NCI-H2227 (cell line): ENCODE measurements at regions not wholly inside any gene's neighbourhood (a gene's known extent, or its start where the extent isn't known, plus 50 kb on each side); places are given as distances from the start of the nearest gene placed in this dataset.
A peak's percentile ranks its signal among the peaks of the same experiment; 100 is the strongest.
"Not testable (repeated sequence)": the region's sequence is repeated elsewhere in the genome, so short reads cannot be mapped to it uniquely, and the experiment has no call there.

Experiments used
- DNase-seq: peaks from one replicate; lab custom pipeline; 2025; ENCODE audit not compliant: unreplicated experiment; lab: John Stamatoyannopoulos, UW

DNA sequence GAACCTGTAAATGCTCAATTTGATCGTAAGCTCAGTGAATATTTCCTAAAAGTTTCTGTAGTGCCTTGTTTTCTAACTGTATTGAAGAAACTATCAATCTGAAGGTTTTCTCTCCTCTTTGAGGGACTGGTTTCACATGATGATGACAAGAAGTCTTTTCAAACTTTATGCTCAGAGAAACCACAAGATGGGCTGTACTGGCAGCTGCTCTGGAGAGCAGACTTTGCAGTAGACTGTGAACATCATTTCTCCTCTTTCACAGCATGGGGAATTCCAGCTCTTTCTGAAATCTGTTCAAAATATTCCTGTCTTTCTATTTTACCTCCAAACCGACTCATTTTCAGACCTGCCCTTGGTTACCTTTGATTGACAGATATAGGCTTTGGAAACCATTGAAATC lies 194.4 kb downstream of the IZUMO3 start:
- DNase-seq = no peak

DNA sequence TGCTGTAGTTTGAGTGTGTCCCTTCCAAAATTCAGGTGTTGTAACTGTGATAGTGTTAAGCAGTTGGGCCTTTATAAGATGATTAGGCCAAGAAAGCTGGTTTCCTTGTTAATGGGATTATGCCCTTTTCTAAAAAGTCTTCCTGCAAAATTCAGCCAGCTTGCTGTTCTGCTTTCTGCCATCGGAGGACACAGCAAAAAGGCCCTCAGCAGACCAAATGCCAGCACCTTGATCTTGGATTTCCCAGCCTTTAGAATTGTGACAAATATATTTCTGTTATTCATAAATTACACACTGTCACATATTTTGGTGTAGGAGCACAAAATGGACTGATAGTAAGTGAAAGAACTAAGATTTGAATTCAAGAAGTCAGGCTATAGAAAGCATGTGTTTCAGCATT lies 203.2 kb downstream of the IZUMO3 start:
- DNase-seq = no peak

DNA sequence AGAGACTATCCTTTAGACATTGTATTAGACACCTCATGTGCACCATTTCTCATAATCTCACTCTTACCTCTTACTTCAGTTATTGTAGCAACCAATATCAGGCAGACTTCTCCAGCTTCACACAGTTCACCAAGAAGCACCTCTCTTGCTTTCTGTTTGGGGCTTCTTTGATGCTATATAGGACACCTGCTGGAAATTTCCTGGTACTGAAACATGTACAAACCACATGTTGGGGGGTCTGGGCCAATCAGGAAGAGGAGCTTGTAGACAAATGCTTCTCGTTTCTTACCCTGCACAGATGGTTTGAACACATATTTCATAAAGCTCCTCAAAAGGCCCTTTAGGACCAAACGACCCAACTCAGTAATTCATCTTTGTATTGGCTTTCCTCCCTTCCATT lies 212.1 kb downstream of the IZUMO3 start:
- no peak for DNase-seq

DNA sequence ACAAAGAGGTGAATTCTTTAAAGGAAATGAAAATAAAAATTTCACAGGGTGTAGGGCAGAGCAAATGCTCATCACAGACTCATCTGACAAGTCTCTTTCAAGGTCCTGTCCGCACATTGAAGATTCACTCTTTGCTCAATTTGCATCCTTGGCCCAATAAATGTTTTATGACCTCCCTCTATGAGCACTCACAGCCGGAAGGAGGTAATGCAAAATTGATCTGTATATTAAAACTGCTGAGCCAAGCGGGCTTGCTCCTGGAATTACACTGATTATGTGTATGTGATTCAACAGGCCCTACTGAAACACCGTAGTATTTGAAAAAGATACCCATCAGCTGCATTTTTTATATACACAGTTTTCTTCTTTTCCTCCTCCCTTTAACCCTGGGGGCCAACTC lies 246.8 kb downstream of the IZUMO3 start:
- no peak for DNase-seq

DNA sequence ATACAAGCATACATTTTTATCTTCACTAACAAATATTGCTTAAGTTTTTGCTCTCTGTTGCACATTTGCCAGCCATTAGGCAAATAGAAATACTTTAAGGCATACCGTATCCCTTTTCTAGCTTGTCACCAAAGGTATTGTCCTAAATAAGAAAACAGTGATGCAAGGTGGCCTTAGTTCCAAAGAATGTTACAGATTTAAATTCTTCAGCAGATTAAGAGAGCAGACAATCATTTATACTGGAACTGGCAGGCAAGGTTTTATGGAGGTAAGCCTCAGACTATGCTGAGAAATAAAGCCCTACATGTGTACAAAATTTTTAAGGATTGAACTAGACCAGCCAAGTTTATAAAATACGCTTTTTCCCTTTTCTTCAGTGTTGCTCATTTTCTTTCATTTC lies 247.8 kb downstream of the IZUMO3 start:
- no peak for DNase-seq

DNA sequence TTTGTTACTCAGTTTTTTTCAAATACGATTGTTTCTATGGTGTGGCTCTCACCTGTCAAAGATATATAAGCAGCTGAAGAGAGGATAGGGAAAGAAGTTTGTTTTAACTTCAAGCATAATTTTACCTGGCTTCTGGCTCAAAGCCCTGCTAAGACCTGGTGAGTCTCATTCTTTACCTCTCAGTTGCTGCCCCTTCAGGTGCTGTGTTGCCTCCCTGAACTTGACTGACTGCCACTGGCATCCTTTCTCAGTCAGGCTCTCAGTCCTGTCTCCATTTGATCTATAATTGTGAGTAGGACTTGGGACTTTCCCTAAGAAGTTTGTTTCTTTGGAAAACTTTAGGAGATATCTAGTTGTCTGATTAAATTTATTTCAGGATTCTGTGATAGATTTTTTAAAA lies 249.6 kb downstream of the IZUMO3 start:
- DNase-seq = no peak

DNA sequence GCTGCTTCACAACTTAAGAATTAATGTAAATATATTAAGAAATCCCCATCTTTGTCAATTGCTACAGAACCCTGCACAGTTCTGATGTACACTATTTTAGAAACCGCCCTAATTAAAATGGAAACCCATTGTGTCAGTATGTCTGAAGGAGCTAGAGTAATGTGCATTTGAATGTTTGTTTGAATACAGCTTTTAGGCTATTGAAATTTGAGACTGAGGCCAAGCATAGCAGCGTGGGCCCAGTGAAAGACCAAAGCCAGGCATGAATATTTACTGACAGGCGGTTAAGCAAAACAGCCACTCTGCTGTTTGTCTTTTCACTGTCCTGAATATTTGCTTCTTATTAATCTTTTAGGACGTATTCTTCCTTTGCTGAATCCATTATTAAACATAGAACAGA lies 252.3 kb downstream of the IZUMO3 start:
- no peak for DNase-seq

DNA sequence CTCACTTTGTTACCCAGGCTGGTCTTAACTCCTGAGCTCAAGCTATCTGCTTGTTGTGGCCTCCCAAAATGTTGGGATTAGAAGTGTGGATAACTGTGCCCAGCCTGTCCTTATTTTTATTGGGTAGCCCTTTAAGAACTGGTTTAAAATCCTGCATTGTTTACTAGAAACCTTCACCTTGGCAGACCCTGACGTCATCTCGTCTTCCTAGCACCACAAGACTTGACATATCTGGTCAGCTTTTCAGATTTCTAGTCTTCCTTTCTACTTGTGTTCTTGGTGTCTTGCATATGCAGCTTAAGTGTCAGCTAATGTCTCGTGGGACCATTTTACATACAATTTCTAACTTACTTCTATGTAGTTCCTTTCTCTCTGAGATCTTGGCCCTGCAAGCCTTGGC lies 258.9 kb downstream of the IZUMO3 start:
- no peak for DNase-seq

DNA sequence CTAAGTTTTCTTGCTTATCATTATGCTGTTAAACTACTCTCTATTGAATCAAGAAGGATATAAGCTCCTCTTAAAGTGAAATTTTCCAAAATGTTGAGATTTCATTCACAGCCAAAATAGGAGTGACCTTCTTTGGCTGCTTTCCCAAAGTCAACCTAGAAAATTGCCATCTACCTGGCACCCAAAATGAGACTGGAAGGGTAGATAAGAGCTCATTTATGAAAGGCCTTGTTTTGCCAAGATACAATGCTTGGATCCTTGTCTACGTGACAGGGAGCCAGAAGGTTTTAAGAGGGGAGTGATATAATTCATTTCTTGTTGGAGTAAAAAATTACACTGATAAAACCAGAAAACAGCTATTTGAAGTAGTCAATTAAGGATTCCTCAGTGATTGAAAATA lies 287.1 kb downstream of the IZUMO3 start:
- DNase-seq = peak; percentile 0

DNA sequence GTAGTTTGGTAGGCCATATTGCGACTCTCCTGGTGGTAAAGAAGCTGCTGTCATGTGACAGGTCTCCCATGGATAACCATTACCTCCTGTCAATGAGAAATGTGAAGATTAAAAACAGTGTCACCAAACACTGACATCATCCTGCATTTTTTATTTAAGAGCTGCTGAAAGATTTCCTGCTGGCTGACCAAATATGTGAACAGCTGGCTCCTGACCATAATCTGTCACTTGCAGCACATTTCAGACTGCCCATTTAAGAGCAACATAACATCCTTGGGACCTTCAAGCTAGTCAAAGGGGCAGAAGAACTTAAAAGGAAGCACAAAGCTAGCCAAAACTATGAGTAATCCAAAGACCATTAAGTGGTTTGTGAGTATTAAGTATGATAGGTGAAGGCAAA lies 288.0 kb downstream of the IZUMO3 start:
- no peak for DNase-seq

DNA sequence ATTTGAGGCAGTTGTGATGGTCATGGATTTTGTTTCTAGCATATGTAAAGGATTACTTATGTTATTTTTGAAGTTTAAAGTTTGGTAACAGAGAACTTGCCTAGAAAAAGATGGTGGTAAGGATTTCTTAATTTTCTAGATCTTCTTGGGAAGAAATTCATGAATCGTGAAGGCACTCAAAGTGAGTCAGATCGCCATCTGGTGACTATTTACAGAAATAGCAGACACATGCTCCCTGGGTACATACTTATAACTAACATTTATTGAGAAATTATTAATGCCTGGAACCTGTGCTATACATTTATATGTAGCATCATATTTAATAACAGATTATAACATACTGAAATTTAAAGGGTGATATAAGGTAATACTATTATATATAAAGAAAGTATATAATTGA lies 299.7 kb downstream of the IZUMO3 start:
- DNase-seq = no peak

DNA sequence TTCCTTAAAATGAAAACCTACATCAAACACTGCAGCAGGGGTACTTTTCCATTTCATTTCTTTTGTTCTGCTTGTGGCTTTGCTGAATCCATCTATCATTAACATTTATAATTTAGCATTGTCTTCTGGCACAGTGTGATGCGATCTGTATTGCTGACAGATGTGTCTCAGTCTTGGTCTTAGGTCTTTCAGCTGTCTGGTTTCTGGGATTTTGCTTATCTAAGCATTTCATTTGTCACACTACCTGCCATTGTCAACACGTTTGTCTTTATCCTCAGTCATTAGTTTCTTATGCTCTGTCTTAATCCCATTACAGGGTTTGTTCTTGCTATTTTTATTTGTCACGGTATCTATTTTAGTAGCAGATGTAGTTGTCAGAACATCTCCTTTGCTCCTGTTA lies 303.1 kb downstream of the IZUMO3 start:
- no peak for DNase-seq

DNA sequence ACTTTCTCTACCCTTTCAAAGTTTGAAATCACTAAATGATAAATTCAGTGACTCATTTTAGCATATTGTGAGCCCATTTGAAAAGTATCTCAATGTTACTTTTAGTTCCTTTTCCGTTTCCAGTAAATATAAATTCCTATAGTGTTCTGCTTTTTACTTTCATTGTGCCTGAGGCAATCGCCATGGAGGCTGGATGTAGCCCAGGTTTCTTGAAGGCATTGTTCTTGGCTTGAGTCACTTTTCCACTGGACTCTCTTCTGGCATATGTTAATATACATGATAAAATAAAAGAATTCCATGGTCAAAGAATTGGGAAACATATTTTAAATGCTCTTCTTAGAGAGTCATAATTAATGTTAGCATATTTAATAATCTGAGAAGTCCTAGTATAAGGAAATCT lies 327.0 kb downstream of the IZUMO3 start:
- no peak for DNase-seq

DNA sequence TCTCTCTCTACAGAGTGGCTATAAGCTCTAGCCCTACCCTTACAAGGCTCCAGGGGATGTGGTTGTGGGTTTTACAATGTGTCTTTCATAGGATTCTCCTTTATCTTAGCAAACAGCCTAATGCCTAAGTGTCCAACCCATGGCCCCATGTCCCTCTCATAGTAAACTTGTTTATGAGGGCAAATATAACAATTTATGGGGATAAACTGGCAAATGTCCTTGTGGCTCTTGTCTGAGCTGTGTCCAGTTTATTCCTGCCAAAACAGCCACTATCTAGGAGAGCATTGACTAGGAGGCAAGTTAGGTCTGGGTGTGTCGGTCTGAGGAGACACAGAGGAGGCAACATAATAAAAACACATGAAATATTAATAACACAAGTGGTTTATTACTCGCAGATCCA lies 335.1 kb downstream of the IZUMO3 start:
- no peak for DNase-seq

DNA sequence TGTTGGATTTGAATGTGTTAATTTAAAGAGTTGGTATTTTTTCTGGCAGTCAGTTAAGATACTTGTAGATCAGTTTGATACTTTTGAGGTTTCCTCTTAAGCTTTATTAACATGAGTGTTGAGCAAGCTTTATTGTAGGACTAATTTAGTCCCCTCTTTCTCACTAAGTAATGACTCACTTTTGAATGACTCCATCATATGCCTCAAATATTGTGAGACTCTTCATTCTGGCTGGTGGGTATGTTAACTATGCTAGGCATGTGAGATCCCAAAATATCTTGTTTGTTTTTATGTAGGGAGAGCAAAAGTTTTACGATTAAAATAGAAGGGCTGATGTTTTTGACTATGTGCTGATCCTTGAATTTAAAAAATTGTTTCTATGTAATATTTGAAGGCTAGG lies 355.7 kb downstream of the IZUMO3 start:
- no peak for DNase-seq

DNA sequence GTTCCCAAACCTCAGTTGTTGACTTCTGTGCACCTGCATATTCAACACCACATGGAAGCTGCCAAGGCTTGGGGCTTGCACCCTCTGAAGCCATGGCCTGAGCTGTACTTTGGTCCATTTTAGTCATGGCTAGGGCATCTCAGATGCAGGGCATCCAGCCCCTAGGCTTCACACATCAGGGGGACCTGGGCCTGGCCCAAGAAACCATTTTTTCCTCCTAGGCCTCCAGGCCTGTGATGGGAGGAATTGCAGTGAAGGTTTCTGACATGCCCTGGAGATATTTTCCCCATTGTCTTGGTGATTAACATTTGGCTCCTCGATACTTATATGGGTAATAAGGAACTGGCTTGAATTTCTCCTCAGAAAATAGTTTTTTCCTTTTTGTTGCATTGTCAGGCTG lies 354.5 kb upstream of the ELAVL2 start:
- not testable (repeated sequence) for DNase-seq

DNA sequence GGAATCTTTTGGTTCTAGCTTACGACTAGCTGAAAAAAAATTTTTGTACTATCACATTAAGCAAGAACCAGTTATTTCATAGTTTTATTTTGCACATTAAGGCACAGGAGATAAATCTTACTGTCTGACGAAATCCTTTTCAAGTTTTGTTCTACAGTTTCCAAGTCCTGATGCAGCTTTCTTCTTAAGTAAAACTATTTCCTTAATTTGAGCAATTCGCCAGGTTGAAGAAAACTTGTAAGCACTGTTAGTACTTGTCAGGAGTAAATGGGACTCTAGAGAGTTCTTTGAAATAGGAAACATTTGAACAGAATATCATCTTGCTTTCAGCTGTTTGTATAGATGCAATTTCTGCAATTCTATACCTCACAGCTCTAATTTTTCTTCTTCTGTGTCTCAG lies 318.8 kb upstream of the ELAVL2 start:
- no peak for DNase-seq

DNA sequence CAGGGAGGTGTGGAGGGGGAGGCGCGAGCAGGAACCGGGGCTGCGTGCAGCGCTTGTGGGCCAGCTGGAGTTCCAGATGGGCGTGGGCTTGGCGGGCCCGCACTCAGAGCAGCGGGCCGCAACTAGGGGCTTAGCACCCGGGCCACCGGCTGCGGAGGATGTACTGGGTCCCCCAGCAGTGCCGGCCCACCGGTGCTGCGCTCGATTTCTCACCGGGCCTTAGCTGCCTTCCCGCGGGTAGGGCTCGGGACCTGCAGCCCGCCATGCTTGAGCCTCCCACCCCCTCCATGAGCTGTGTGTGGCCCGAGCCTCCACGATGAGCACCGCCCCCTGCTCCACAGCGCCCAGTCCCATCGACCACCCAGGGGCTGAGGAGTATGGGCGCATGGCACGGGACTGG lies 309.0 kb upstream of the ELAVL2 start:
- DNase-seq = not testable (repeated sequence)

DNA sequence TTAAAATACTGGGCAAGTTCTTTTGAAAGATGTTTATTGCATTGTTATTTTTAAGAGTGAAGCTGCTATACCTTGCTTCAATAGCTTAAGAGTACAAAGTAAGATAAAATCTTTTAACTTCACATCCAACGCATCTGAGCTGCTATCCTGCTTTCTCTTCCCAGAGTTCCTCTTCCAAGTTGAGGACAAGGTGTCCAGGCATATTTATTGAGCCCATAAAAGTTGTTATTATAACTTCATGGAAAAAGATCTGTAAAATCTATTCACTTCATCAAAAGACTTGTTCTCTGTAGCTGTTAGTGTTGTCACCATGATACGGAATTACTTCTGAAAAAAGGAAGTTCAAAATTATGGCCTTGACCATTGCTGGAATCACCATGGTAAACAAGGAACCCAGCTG lies 306.2 kb upstream of the ELAVL2 start:
- no peak for DNase-seq

DNA sequence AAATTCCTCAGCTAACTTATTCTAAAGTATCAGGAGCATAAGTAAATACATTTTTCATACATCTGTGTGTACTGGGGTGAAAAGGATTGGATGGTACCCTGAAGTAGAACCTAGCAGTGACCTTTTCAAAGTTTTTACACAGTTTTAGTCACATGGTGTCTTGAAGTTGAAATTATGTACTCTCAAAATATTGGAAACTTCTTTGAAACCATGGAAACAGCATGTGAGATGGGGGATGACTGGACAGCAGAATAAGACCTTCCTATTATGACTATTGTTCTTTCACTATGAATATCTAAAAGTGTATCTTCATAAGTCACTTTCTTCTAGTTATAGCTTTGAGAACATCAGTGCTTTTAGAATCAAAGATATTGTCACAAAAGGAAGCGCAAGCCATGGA lies 301.5 kb upstream of the ELAVL2 start:
- no peak for DNase-seq

DNA sequence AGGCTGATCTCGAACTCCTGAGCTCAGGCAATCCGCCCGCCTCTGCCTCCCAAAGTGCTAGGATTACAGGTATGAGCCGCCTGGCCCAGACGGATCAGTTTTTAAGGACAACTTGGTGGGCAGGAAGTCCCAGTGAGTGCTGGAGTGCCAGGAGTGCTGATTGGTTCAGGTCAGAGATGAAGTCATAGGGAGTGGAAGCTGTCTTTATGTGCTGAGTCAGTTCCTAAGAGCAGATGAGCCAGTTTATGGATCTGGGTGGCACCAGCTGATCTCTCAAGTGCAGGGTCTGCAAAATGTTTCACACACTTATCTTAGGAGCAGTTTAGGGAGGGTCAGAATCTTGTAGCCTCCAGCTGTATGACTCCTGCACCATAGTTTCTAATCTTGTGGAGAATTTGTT lies 292.1 kb upstream of the ELAVL2 start:
- no peak for DNase-seq

DNA sequence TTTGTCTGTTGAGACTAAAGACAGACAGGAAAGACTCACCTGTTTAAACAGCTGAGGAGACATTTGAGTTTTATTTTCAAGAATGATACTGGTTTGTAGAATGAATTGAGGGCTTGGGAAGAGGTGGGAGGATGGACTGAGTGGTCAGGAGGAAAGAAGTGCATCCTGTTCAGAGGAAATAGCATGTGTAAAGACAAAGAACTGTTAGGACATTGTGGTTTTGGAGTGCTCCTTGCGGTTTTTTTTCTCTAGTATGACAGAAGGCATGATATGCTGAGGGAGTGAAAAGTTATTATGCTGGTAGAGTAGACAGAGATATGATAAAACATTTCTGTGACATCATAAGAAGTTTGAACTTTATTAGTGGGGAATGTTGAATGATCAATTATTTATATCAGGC lies 270.7 kb upstream of the ELAVL2 start:
- DNase-seq = no peak

DNA sequence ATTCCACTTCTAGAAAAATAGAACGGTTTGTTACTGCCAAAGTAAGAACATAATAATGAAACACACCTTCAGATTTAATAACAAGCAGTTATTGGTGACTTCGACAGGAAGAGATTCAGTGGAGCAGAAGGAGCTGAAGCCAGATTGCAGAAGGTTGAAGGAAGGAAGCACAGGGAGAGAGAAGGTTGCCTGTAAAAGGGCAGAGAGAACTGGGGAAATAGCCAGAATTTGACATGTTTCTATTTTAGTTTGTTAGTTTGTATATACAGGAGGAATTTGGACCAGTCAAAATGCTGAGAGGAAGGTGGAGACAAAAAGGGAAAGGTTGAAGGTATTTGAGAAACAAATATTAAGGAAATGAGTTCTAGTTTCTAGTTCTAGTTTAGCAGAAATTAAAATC lies 269.2 kb upstream of the ELAVL2 start:
- DNase-seq = no peak

DNA sequence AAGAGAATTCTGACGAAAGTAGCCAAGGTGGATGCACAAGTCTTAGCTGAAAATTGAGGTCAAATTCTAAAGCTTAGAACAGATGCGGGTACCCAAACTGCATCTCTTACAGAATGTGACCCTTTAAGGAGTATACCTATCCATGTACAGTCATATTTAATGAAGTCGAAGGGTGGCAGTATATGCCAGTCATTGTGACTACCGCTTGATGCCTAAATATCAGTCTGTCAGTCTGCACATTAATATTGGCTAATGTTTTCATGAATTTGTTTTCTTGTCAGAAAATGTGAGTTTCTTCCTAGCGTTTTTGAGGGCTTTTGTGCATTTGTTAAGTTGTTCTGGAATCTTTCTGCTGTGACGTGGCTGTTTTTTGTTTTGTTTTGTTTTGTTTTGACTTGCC lies 264.5 kb upstream of the ELAVL2 start:
- no peak for DNase-seq
